ENCODE measurements at regions not wholly inside any gene's neighbourhood (a gene's known extent, or its start where the extent isn't known, plus 50 kb on each side); places are given as distances from the start of the nearest gene placed in this dataset.

DNA sequence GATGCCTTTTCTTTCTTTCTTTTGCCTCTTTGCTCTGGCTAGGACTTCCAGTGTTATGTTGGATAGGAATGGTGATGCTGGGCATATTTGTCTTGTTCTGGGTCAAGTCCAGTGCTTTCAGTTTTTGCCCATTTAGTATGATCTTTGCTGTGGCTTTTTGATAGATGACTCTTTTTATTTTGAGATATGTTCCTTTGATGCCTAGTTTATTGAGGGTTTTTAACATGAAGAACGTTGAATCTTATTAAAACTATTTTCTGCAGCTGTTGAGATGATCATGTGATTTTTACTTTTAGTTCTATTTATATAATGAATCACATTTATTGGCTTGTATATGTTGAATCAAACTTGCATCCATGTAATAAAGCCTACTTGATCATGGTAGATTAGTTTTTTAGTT, 363.8 kb upstream of the RASGRP1 start:
- no peak for DNase-seq (ENCODE audit: low read depth)
- no peak overlapping the region for H3K4me3 ChIP-seq (ENCODE audit: control insufficient read depth, low read depth, low read length)
- TF ChIP-seq, protein P1, sequence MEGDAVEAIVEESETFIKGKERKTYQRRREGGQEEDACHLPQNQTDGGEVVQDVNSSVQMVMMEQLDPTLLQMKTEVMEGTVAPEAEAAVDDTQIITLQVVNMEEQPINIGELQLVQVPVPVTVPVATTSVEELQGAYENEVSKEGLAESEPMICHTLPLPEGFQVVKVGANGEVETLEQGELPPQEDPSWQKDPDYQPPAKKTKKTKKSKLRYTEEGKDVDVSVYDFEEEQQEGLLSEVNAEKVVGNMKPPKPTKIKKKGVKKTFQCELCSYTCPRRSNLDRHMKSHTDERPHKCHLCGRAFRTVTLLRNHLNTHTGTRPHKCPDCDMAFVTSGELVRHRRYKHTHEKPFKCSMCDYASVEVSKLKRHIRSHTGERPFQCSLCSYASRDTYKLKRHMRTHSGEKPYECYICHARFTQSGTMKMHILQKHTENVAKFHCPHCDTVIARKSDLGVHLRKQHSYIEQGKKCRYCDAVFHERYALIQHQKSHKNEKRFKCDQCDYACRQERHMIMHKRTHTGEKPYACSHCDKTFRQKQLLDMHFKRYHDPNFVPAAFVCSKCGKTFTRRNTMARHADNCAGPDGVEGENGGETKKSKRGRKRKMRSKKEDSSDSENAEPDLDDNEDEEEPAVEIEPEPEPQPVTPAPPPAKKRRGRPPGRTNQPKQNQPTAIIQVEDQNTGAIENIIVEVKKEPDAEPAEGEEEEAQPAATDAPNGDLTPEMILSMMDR (conservative IDR thresholded peaks at IDR 0.05; ENCODE audit: control insufficient read depth, insufficient read depth, low read depth, low read length): no peak

DNA sequence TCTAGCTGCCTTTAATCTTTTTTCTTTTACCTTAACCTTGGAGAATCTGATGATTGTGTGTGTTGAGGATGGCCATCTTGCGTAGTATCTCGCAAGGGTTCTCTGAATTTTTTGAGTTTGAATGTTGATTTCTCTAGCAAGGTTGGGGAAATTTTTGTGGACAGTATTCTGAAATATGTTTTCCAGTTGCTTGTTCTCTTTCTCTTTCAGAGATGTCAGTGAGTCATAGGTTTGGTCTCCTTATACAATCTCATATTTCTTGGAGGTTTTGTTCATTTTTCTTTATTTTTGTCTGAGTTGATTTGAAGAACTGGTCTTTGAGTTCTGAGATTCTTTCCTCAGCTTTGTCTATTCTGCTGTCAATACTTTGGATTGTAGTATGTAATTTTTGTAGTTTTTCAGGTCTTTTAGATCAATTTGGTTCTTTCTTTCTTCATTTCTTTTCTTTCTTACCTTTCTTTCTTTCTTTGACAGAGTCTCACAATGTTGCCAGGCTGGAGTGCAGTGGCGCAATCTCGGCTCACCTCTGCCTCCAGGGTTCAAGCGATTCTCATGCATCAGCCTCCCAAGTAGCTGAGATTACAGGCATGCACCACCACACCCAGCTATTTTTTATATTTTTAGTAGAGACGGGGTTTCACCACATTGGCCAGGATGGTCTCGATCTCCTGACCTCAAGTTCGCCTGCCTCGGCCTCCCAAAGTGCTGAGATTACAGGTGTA, 366.4 kb upstream of the RASGRP1 start:
- H3K4me3 ChIP-seq (ENCODE audit: control insufficient read depth, low read depth, low read length): no peak overlapping the region
- TF ChIP-seq, protein P1 (conservative IDR thresholded peaks at IDR 0.05; ENCODE audit: control insufficient read depth, insufficient read depth, low read depth, low read length): no peak
- peak; percentile 44 for DNase-seq (ENCODE audit: low read depth)

GRCh38 chr15:38941399-38941953, 376.9 kb upstream of the RASGRP1 start:
- TF ChIP-seq, protein P1 (conservative IDR thresholded peaks at IDR 0.05; ENCODE audit: control insufficient read depth, insufficient read depth, low read depth, low read length): no peak
- H3K4me3 ChIP-seq (ENCODE audit: control insufficient read depth, low read depth, low read length): no peak overlapping the region
- DNase-seq (ENCODE audit: low read depth): peak; percentile 18

- no peak for DNase-seq (ENCODE audit: low read depth)
- H3K4me3 ChIP-seq (ENCODE audit: control insufficient read depth, low read depth, low read length): no peak overlapping the region
- TF ChIP-seq, protein P1 (conservative IDR thresholded peaks at IDR 0.05; ENCODE audit: control insufficient read depth, insufficient read depth, low read depth, low read length): no peak
These were observed 379.9 kb upstream of the RASGRP1 start for GRCh38 chr15:38944536-38944935.

- TF ChIP-seq, protein P1 (conservative IDR thresholded peaks at IDR 0.05; ENCODE audit: control insufficient read depth, insufficient read depth, low read depth, low read length): no peak
- DNase-seq (ENCODE audit: low read depth): no peak
- H3K4me3 ChIP-seq (ENCODE audit: control insufficient read depth, low read depth, low read length): no peak overlapping the region
These were observed 381.1 kb upstream of the RASGRP1 start for GRCh38 chr15:38945551-38946298.

- TF ChIP-seq, protein P1 (conservative IDR thresholded peaks at IDR 0.05; ENCODE audit: control insufficient read depth, insufficient read depth, low read depth, low read length): no peak
- no peak overlapping the region for H3K4me3 ChIP-seq (ENCODE audit: control insufficient read depth, low read depth, low read length)
- DNase-seq (ENCODE audit: low read depth): no peak
These were observed 389.5 kb upstream of the RASGRP1 start for GRCh38 chr15:38954090-38954489.
